ENCODE measurements at regions not wholly inside any gene's neighbourhood (a gene's known extent, or its start where the extent isn't known, plus 50 kb on each side); places are given as distances from the start of the nearest gene placed in this dataset.

DNA sequence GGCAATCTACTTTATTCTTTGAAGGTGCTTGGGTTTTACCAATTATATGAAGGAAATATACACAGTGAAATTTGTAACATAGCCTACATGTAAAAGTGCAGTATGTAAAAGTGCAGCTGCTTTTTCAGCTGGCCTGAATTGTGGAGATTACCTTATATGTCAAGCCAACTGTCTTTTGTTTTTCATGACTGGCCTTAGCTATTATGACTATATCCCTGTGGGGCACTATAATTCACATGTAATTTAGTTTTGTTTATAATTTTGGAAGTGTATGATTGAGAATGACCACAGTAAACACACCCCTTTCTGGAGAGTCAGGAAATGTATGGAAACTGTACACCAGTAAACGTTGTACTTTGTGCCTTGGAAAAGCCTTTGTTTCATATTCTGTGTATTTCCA lies 435.0 kb upstream of the STXBP6 start:
- intact Hi-C loops (cut with micrococcal nuclease) (no loop called here), in situ Hi-C loops (cut with MboI) (no loop called here)
- no peak overlapping the region for H3K4me2 ChIP-seq (ENCODE audit: insufficient read depth, low read length)
- POLR2A ChIA-PET: no interaction called here
- no TSS peak for BruUV-seq (replicated peaks)
- DNase-seq (ENCODE audit: extremely low read depth in 1 of 4, low spot score in 3 of 4) (no peak), ATAC-seq (no peak), FAIRE-seq (no peak)
- H3K36me3 ChIP-seq (ENCODE audit: control insufficient read depth, insufficient read depth, low read length): no peaks in the 10 kb centered on the region
- no peaks in the 10 kb centered on the region for H3K9me1 ChIP-seq (ENCODE audit: control insufficient read depth, insufficient read depth, low read length)
- no peak overlapping the region for H3K4me3 ChIP-seq
- no peak overlapping the region for H2AFZ ChIP-seq (ENCODE audit: low read depth, low read length)
- no peaks in the 10 kb centered on the region for H4K20me1 ChIP-seq (replicated peaks; ENCODE audit: control insufficient read depth, insufficient read depth, low read length)
- H3K9me3 ChIP-seq (replicated peaks; ENCODE audit: control insufficient read depth, insufficient read depth, low read depth, low read length): no peaks in the 10 kb centered on the region
- H3K27me3 ChIP-seq (ENCODE audit: control insufficient read depth in 2 of 2, insufficient read depth in 2 of 2, low read length in 2 of 2): no peaks in the 10 kb centered on the region
- H3K79me2 ChIP-seq (ENCODE audit: control insufficient read depth, insufficient read depth, low read length): no peaks in the 10 kb centered on the region
- TF ChIP-seq ZNF696 (CRISPR knock-in tag; conservative IDR thresholded peaks at IDR 0.05): no peak
- TF ChIP-seq FOXA3 (CRISPR knock-in tag; conservative IDR thresholded peaks at IDR 0.05 in 1 of 2, IDR thresholded peaks at IDR 0.05 in 1 of 2): no peak
- TF ChIP-seq CCAR2 (IDR thresholded peaks at IDR 0.05; ENCODE audit: low read depth, low read length): no peak
- TF ChIP-seq ZNF239 (CRISPR knock-in tag; IDR thresholded peaks at IDR 0.05): no peak
- TF ChIP-seq SMARCE1 (IDR thresholded peaks at IDR 0.05): no peak
- no peak for TF ChIP-seq ZKSCAN1 (IDR thresholded peaks at IDR 0.05; ENCODE audit: low read depth, low read length)
- TF ChIP-seq NRF1 (conservative IDR thresholded peaks at IDR 0.05 in 1 of 2, IDR thresholded peaks at IDR 0.05 in 1 of 2): no peak
- TF ChIP-seq FOXJ2 (tag; IDR thresholded peaks at IDR 0.05): no peak
- no peak for TF ChIP-seq PHF21A (IDR thresholded peaks at IDR 0.05; ENCODE audit: borderline replicate concordance, low read depth)
- TF ChIP-seq ZNF274 (IDR thresholded peaks at IDR 0.05; ENCODE audit: borderline replicate concordance, low read depth, low read length): no peak
- no peak for TF ChIP-seq DMBX1 (CRISPR knock-in tag; IDR thresholded peaks at IDR 0.05; ENCODE audit: borderline replicate concordance)
- TF ChIP-seq HDAC1 (IDR thresholded peaks at IDR 0.05): no peak
- no peak for TF ChIP-seq DACH1 (IDR thresholded peaks at IDR 0.05; ENCODE audit: partially characterized antibody)
- H3K9ac ChIP-seq (ENCODE audit: insufficient read depth in 1 of 2, low read depth in 2 of 2, low read length in 2 of 2): no peak overlapping the region
- no peak overlapping the region for H3K27ac ChIP-seq (ENCODE audit: extremely low read depth, low read depth, low read length)
- CTCF ChIA-PET (ENCODE audit: low intra/inter-chr PET ratio): no interaction called here
- no peaks in the 10 kb centered on the region for H3K4me1 ChIP-seq (replicated peaks in 1 of 2; ENCODE audit: control insufficient read depth in 2 of 2, insufficient read depth in 2 of 2, low read length in 2 of 2)
- 0% methylated on average over 1 of the region's 1 CpG for WGBS (ENCODE audit: insufficient coverage, low coverage, missing lambda C conversion rate)

All from K562 (cell line).